ENCODE measurements at regions not wholly inside any gene's neighbourhood (a gene's known extent, or its start where the extent isn't known, plus 50 kb on each side); places are given as distances from the start of the nearest gene placed in this dataset.
"Not testable (repeated sequence)": the region's sequence is repeated elsewhere in the genome, so short reads cannot be mapped to it uniquely, and the experiment has no call there.

DNA sequence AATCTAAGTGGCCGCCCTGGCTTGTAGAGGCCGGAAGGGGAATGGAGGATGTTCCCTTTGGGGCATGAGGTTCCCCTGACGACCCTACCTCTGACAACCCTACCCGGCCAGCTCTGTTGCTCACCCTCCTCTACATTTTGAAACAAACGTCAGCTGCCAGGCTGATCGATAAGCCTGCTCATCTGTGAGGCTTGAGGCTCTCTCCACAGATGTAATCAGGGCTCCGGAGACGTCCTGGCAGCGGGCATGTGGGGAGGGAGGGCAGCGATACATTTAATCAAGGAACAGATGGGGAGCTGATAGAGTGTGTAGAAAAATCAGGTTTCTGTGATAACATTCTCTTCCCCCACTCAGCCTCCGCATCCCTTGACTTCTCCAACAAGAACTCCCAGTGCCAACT, 212.3 kb upstream of the SDK2 start:
- Histone ChIP-seq H3K9me3 (ENCODE audit: control insufficient read depth, low read length) (peaks cover 21% of the 10 kb centered on the region), H3K4me3 (ENCODE audit: low read length) (no peak overlapping the region), H3K4me1 (ENCODE audit: control insufficient read depth, insufficient read depth, low read length) (peaks cover 7% of the 10 kb centered on the region), H3K9ac (ENCODE audit: low read length) (no peak overlapping the region), H3K36me3 (ENCODE audit: control insufficient read depth, insufficient read depth, low read length, severe bottlenecking) (no peaks in the 10 kb centered on the region), H3K27me3 (replicated peaks; ENCODE audit: control insufficient read depth, insufficient read depth, low read length) (peaks cover 64% of the 10 kb centered on the region)
- no peak for DNase-seq (ENCODE audit: low read depth)

DNA sequence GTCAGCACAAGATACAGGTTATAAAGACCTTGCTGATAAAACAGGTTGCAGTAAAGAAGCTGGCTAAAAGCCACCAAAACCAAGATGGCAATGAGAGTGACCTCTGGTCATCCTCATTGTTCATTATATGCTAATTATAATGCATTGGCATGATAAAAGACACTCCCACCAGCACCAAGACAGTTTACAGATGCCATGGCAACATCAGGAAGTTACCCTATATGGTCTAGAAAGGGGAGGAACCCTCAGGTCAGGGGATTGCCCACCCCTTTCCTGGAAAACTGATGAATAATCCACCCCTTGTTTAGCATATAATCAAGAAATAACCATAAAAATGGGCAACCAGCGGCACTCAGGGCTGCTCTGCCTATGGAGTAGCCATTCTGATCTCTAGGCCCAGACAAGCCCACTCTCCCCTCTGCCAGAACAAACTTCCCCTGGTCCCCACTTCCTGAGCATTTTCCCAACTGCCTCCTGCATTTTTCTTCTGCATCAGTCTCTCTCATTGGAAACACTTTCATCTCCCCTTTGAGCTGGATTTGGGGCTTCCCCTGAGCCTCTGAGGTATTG, 215.3 kb upstream of the SDK2 start:
- H3K9ac ChIP-seq (ENCODE audit: low read length); H3K4me3 ChIP-seq (ENCODE audit: low read length); H3K4me1 ChIP-seq (ENCODE audit: control insufficient read depth, insufficient read depth, low read length); DNase-seq (ENCODE audit: low read depth); H3K9me3 ChIP-seq (ENCODE audit: control insufficient read depth, low read length); H3K36me3 ChIP-seq (ENCODE audit: control insufficient read depth, insufficient read depth, low read length, severe bottlenecking): not testable (repeated sequence)
- H3K27me3 ChIP-seq (replicated peaks; ENCODE audit: control insufficient read depth, insufficient read depth, low read length): peaks cover 59% of the 10 kb centered on the region

GRCh38 chr17:73861543-73861942, 217.3 kb upstream of the SDK2 start:
- Histone ChIP-seq H3K4me3 (ENCODE audit: low read length) (no peak overlapping the region), H3K36me3 (ENCODE audit: control insufficient read depth, insufficient read depth, low read length, severe bottlenecking) (no peaks in the 10 kb centered on the region), H3K9me3 (ENCODE audit: control insufficient read depth, low read length) (no peaks in the 10 kb centered on the region), H3K4me1 (ENCODE audit: control insufficient read depth, insufficient read depth, low read length) (peaks cover 1% of the 10 kb centered on the region), H3K9ac (ENCODE audit: low read length) (no peak overlapping the region), H3K27me3 (replicated peaks; ENCODE audit: control insufficient read depth, insufficient read depth, low read length) (peaks cover 69% of the 10 kb centered on the region)
- no peak for DNase-seq (ENCODE audit: low read depth)

DNA sequence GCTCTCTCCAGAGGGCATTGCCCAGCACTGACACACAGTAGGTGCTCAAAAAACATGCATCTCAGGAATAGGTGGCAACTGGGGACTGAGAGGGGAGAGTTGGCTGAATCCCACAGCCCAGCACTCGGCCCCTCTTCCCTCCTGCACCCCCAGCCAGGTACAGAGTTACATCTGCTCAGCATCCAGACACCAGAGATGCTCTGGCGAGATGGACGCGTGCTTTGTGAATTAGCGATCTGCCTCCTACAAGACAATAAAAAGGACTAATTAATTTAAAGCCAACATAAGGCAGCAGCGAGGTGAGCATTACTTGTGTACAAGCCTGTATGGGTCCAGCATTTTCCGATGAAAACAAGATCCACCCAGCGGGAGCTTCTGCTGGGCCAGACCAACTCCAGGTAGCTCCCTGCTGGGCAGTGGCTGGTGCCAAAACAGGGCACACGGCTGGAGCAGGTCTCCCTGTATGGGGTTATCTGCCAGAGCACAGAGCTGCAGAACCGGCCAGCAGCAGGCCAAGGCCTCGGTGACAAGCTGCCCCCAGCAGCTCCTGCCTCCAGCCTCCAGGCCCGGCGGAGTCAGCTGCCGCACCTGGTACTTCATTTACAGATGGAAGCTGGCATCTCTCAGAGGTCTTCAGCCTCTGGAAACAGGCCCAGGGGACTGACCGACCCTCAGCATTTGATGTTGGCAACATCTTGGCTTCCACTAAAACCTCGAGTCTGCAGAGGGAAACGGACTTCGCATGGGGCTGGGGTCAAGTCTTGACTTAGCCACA, 219.7 kb upstream of the SDK2 start:
- peaks cover 71% of the 10 kb centered on the region for H3K27me3 ChIP-seq (replicated peaks; ENCODE audit: control insufficient read depth, insufficient read depth, low read length)

GRCh38 chr17:73865831-73866230, 221.6 kb upstream of the SDK2 start:
- no peak for DNase-seq (ENCODE audit: low read depth)
- Histone ChIP-seq H3K36me3 (ENCODE audit: control insufficient read depth, insufficient read depth, low read length, severe bottlenecking) (no peaks in the 10 kb centered on the region), H3K9ac (ENCODE audit: low read length) (no peak overlapping the region), H3K27me3 (replicated peaks; ENCODE audit: control insufficient read depth, insufficient read depth, low read length) (peaks cover 79% of the 10 kb centered on the region), H3K4me1 (ENCODE audit: control insufficient read depth, insufficient read depth, low read length) (no peaks in the 10 kb centered on the region), H3K4me3 (ENCODE audit: low read length) (no peak overlapping the region), H3K9me3 (ENCODE audit: control insufficient read depth, low read length) (no peaks in the 10 kb centered on the region)

More for the DNA sequence above, 219.7 kb upstream of the SDK2 start:
- H3K9ac ChIP-seq (ENCODE audit: low read length): no peak overlapping the region
- no peaks in the 10 kb centered on the region for H3K36me3 ChIP-seq (ENCODE audit: control insufficient read depth, insufficient read depth, low read length, severe bottlenecking)
- no peaks in the 10 kb centered on the region for H3K9me3 ChIP-seq (ENCODE audit: control insufficient read depth, low read length)
- no peak overlapping the region for H3K4me3 ChIP-seq (ENCODE audit: low read length)
- H3K4me1 ChIP-seq (ENCODE audit: control insufficient read depth, insufficient read depth, low read length): no peaks in the 10 kb centered on the region
- DNase-seq (ENCODE audit: low read depth): no peak

DNA sequence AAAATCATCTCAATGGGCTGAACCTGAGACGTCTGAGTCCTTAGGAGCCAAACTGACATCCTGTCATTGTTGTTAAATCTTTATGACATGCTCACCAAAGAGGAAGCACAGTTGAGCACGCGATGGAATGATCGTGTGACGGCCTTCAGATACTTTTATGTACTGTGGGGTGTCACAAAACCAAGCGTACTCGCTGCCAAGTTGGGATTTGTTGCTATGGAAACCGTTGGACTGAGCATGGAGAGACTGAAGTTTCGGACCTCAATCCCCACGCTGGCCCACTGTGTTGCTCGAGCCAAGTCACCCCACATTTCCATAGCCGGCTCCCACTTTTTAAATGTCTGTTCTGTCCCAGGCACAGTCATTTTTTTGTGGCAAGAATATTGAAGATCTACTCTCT, 222.8 kb upstream of the SDK2 start:
- H3K4me1 ChIP-seq (ENCODE audit: control insufficient read depth, insufficient read depth, low read length): no peaks in the 10 kb centered on the region
- DNase-seq (ENCODE audit: low read depth): no peak

GRCh38 chr17:73870068-73870467, 225.8 kb upstream of the SDK2 start:
- Histone ChIP-seq H3K27me3 (replicated peaks; ENCODE audit: control insufficient read depth, insufficient read depth, low read length) (peaks cover 67% of the 10 kb centered on the region), H3K9me3 (ENCODE audit: control insufficient read depth, low read length) (no peaks in the 10 kb centered on the region), H3K36me3 (ENCODE audit: control insufficient read depth, insufficient read depth, low read length, severe bottlenecking) (no peaks in the 10 kb centered on the region), H3K4me3 (ENCODE audit: low read length) (no peak overlapping the region), H3K9ac (ENCODE audit: low read length) (no peak overlapping the region), H3K4me1 (ENCODE audit: control insufficient read depth, insufficient read depth, low read length) (no peaks in the 10 kb centered on the region)
- no peak for DNase-seq (ENCODE audit: low read depth)

More for the DNA sequence above, 222.8 kb upstream of the SDK2 start:
- H3K9ac ChIP-seq (ENCODE audit: low read length): no peak overlapping the region
- H3K36me3 ChIP-seq (ENCODE audit: control insufficient read depth, insufficient read depth, low read length, severe bottlenecking): no peaks in the 10 kb centered on the region
- H3K27me3 ChIP-seq (replicated peaks; ENCODE audit: control insufficient read depth, insufficient read depth, low read length): peaks cover 77% of the 10 kb centered on the region
- no peak overlapping the region for H3K4me3 ChIP-seq (ENCODE audit: low read length)
- H3K9me3 ChIP-seq (ENCODE audit: control insufficient read depth, low read length): no peaks in the 10 kb centered on the region

DNA sequence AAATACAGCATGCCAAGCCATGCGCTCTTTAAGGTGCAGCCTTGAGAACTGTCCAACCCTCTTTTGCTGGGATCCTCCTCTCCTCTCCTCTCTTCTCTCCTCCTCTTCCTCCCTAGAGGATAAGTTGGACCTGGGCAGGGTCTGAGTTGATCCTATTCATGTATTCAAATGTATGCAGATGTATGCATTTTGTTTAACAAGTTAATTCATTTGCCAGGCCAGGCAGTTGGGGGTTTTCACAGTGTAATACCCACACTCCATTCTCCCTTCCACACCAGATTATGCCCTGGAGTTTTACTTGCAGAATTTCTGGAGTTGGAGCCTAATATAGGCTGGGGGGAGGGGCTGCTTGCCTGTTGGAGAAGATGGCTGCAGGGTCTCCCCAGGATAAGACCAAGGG, 226.2 kb upstream of the SDK2 start:
- Histone ChIP-seq H3K9ac (ENCODE audit: low read length) (no peak overlapping the region), H3K9me3 (ENCODE audit: control insufficient read depth, low read length) (no peaks in the 10 kb centered on the region), H3K36me3 (ENCODE audit: control insufficient read depth, insufficient read depth, low read length, severe bottlenecking) (no peaks in the 10 kb centered on the region), H3K4me3 (ENCODE audit: low read length) (no peak overlapping the region), H3K4me1 (ENCODE audit: control insufficient read depth, insufficient read depth, low read length) (no peaks in the 10 kb centered on the region), H3K27me3 (replicated peaks; ENCODE audit: control insufficient read depth, insufficient read depth, low read length) (peaks cover 70% of the 10 kb centered on the region)
- DNase-seq (ENCODE audit: low read depth): no peak

GRCh38 chr17:73872816-73873215, 228.6 kb upstream of the SDK2 start:
- H3K4me1 ChIP-seq (ENCODE audit: control insufficient read depth, insufficient read depth, low read length): no peaks in the 10 kb centered on the region
- H3K9ac ChIP-seq (ENCODE audit: low read length): no peak overlapping the region
- no peak overlapping the region for H3K4me3 ChIP-seq (ENCODE audit: low read length)
- no peaks in the 10 kb centered on the region for H3K36me3 ChIP-seq (ENCODE audit: control insufficient read depth, insufficient read depth, low read length, severe bottlenecking)
- no peak for DNase-seq (ENCODE audit: low read depth)
- H3K27me3 ChIP-seq (replicated peaks; ENCODE audit: control insufficient read depth, insufficient read depth, low read length): peaks cover 64% of the 10 kb centered on the region
- no peaks in the 10 kb centered on the region for H3K9me3 ChIP-seq (ENCODE audit: control insufficient read depth, low read length)

DNA sequence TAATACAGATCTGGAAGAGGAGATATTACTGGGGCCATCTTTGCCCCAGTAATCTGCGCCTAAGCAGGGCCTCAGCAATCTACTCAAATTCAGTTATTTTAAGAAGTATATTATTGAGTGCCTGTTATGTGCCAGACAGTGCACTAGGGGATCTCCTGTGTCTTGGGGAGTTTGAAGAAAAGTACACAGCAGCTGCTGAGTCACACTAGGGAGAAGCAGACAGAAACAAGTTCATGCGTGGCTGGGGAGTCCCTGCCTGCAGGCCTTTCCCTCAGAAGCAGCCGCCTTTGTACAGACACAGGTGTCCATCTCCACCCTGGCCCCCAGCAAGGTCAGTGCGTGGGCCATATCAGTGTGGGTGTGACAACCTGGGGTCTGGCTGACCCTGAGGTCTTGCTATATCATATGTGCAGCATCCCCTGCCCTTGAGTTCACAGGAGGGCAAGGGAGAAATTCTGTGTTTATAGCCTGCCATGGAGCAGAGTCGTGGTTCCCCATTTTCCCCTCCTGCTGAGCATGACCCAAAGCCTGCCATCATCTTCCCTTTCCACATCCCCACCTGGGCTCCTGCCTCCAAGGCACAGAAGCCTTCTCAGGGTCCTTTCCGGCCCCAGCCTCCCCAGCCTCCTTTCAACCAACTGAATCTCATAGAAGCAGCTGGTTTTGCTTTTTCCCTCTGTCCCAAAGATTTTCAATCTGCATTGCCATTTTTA, 229.9 kb upstream of the SDK2 start:
- Histone ChIP-seq H3K36me3 (ENCODE audit: control insufficient read depth, insufficient read depth, low read length, severe bottlenecking) (no peaks in the 10 kb centered on the region), H3K9ac (ENCODE audit: low read length) (no peak overlapping the region), H3K4me3 (ENCODE audit: low read length) (no peak overlapping the region), H3K9me3 (ENCODE audit: control insufficient read depth, low read length) (no peaks in the 10 kb centered on the region), H3K4me1 (ENCODE audit: control insufficient read depth, insufficient read depth, low read length) (no peaks in the 10 kb centered on the region), H3K27me3 (replicated peaks; ENCODE audit: control insufficient read depth, insufficient read depth, low read length) (peaks cover 63% of the 10 kb centered on the region)
- DNase-seq (ENCODE audit: low read depth): no peak

DNA sequence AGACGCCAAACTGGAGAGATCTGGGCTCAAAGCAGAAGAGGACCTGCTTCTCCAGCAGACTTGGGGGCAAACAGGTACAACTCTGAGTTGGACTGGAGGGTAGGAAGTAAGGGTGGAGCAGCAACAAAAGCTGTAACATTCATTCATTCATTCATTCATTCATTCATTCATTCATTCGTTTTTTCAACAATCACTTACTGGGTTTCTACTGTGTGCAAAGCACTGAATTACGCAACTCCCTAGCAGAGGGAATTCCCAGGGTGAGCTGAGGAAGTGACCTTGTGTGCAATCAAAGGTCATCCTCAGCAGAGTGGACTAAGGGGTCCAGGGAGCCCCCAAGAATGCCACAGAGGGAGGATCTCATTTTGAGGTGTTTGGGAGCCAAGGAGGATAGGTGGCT, 231.1 kb upstream of the SDK2 start:
- Histone ChIP-seq H3K4me1 (ENCODE audit: control insufficient read depth, insufficient read depth, low read length) (no peaks in the 10 kb centered on the region), H3K4me3 (ENCODE audit: low read length) (no peak overlapping the region), H3K9me3 (ENCODE audit: control insufficient read depth, low read length) (no peaks in the 10 kb centered on the region), H3K27me3 (replicated peaks; ENCODE audit: control insufficient read depth, insufficient read depth, low read length) (peaks cover 59% of the 10 kb centered on the region), H3K36me3 (ENCODE audit: control insufficient read depth, insufficient read depth, low read length, severe bottlenecking) (no peaks in the 10 kb centered on the region), H3K9ac (ENCODE audit: low read length) (no peak overlapping the region)
- no peak for DNase-seq (ENCODE audit: low read depth)

Data from adipocyte (in vitro differentiated cells).